ENCODE measurements at regions not wholly inside any gene's neighbourhood (a gene's known extent, or its start where the extent isn't known, plus 50 kb on each side); places are given as distances from the start of the nearest gene placed in this dataset.
A peak's percentile ranks its signal among the peaks of the same experiment; 100 is the strongest.

- no peak for TF ChIP-seq IKZF2 (IDR thresholded peaks at IDR 0.05)
- no peak for TF ChIP-seq FOXK2 (IDR thresholded peaks at IDR 0.05)
- peak; percentile 34; the same call in 1 of the 2 replicates for TF ChIP-seq JUNB (IDR thresholded peaks at IDR 0.05)
- in situ Hi-C loops (cut with MboI) (no loop called here), intact Hi-C loops (cut with micrococcal nuclease; ENCODE audit: unreplicated experiment) (no loop called here)
- Histone ChIP-seq H3K4me3 (no peak overlapping the region), H3K9me3 (replicated peaks; ENCODE audit: control insufficient read depth, insufficient read depth, low read length) (no peaks in the 10 kb centered on the region), H3K79me2 (ENCODE audit: control insufficient read depth, insufficient read depth, low read length) (no peaks in the 10 kb centered on the region), H3K27ac (ENCODE audit: control insufficient read depth, insufficient read depth) (no peak overlapping the region), H3K27me3 (replicated peaks in 1 of 2; ENCODE audit: control insufficient read depth in 2 of 2, insufficient read depth in 2 of 2, low read length in 1 of 2) (no peaks in the 10 kb centered on the region), H4K20me1 (ENCODE audit: control insufficient read depth, insufficient read depth) (no peaks in the 10 kb centered on the region), H2AFZ (ENCODE audit: control insufficient read depth, low read depth, low read length) (no peak overlapping the region), H3K4me1 (ENCODE audit: control insufficient read depth, insufficient read depth, low read length) (no peaks in the 10 kb centered on the region), H3K9ac (ENCODE audit: control insufficient read depth, insufficient read depth, low read length) (no peak overlapping the region), H3K4me2 (ENCODE audit: control insufficient read depth, insufficient read depth) (no peak overlapping the region), H3K36me3 (ENCODE audit: control insufficient read depth in 2 of 2, insufficient read depth in 2 of 2, low read length in 1 of 2) (no peaks in the 10 kb centered on the region)
- FAIRE-seq, result no peak
- ChIA-PET SMC1A (ENCODE audit: uncharacterized antibody, unreplicated experiment) (interaction anchor here (0.7 to 1.3 kb wide), 2 partner anchors 30 to 420 kb away, joined by 3 read pairs; no protein-coding TSS in a partner anchor), CTCF (interaction anchor here (1.1 to 2.0 kb wide), 2 partner anchors 11 to 12 kb away, joined by 6 to 23 read pairs; no protein-coding TSS in a partner anchor), RAD21 (ENCODE audit: unreplicated experiment) (no interaction called here), POLR2A (no interaction called here)
- no peak for ATAC-seq
- WGBS (ENCODE audit: insufficient coverage, insufficient replicate concordance, low lambda C conversion rate, missing lambda C conversion rate), result 0% methylated on average over 2 of the region's 2 CpGs
- BruUV-seq (replicated peaks), result no TSS peak
- DNase-seq (ENCODE audit: low read depth, low spot score), result no peak
Measured at GRCh38 chr3:21159543-21159906, 591.5 kb downstream of the ZNF385D start.

GRCh38 chr3:21158861-21159542, 592.0 kb downstream of the ZNF385D start:
- no peaks in the 10 kb centered on the region for H3K79me2 ChIP-seq (ENCODE audit: control insufficient read depth, insufficient read depth, low read length)
- RAD21 ChIA-PET (ENCODE audit: unreplicated experiment), result no interaction called here
- no peak for DNase-seq (ENCODE audit: low read depth, low spot score)
- H3K27ac ChIP-seq (ENCODE audit: control insufficient read depth, insufficient read depth), result no peak overlapping the region
- H3K4me3 ChIP-seq, result no peak overlapping the region
- no peaks in the 10 kb centered on the region for H3K27me3 ChIP-seq (replicated peaks in 1 of 2; ENCODE audit: control insufficient read depth in 2 of 2, insufficient read depth in 2 of 2, low read length in 1 of 2)
- H3K4me1 ChIP-seq (ENCODE audit: control insufficient read depth, insufficient read depth, low read length), result no peaks in the 10 kb centered on the region
- ATAC-seq, result no peak
- FAIRE-seq, result no peak
- WGBS (ENCODE audit: insufficient coverage, insufficient replicate concordance, low lambda C conversion rate, missing lambda C conversion rate), result 26% methylated on average over 4 of the region's 4 CpGs
- no peaks in the 10 kb centered on the region for H3K9me3 ChIP-seq (replicated peaks; ENCODE audit: control insufficient read depth, insufficient read depth, low read length)
- no peak overlapping the region for H3K4me2 ChIP-seq (ENCODE audit: control insufficient read depth, insufficient read depth)
- H4K20me1 ChIP-seq (ENCODE audit: control insufficient read depth, insufficient read depth), result no peaks in the 10 kb centered on the region
- no peak overlapping the region for H2AFZ ChIP-seq (ENCODE audit: control insufficient read depth, low read depth, low read length)
- intact Hi-C loops (cut with micrococcal nuclease; ENCODE audit: unreplicated experiment) (no loop called here), in situ Hi-C loops (cut with MboI) (no loop called here)
- POLR2A ChIA-PET, result no interaction called here
- H3K36me3 ChIP-seq (ENCODE audit: control insufficient read depth in 2 of 2, insufficient read depth in 2 of 2, low read length in 1 of 2), result no peaks in the 10 kb centered on the region
- CTCF ChIA-PET, result interaction anchor here (2.0 kb wide), 1 partner anchor 12 kb away, joined by 23 read pairs; no protein-coding TSS in a partner anchor
- BruUV-seq (replicated peaks), result no TSS peak
- SMC1A ChIA-PET (ENCODE audit: uncharacterized antibody, unreplicated experiment), result interaction anchor here (0.6 to 1.3 kb wide), 3 partner anchors 29 to 736 kb away, joined by 3 read pairs; no protein-coding TSS in a partner anchor
- no peak overlapping the region for H3K9ac ChIP-seq (ENCODE audit: control insufficient read depth, insufficient read depth, low read length)
- TF ChIP-seq ZNF217 (IDR thresholded peaks at IDR 0.05) (no peak), ZNF274 (IDR thresholded peaks at IDR 0.05; ENCODE audit: insufficient read depth, insufficient read length) (no peak), ZNF592 (IDR thresholded peaks at IDR 0.05) (no peak), HCFC1 (IDR thresholded peaks at IDR 0.05; ENCODE audit: low read length) (no peak), HSF1 (IDR thresholded peaks at IDR 0.05; ENCODE audit: low read depth, low read length) (no peak), CHD4 (IDR thresholded peaks at IDR 0.05) (no peak), BMI1 (IDR thresholded peaks at IDR 0.05; ENCODE audit: borderline replicate concordance) (no peak), BCL3 (IDR thresholded peaks at IDR 0.05; ENCODE audit: borderline replicate concordance, insufficient read depth, low read depth, low read length, poor library complexity, severe bottlenecking) (no peak)
